ENCODE measurements at regions not wholly inside any gene's neighbourhood (a gene's known extent, or its start where the extent isn't known, plus 50 kb on each side); places are given as distances from the start of the nearest gene placed in this dataset.

- Histone ChIP-seq H3K27me3 (no peaks in the 10 kb centered on the region), H3K9me3 (no peaks in the 10 kb centered on the region), H3K4me3 (no peak overlapping the region), H3K4me1 (peaks cover 0 to 10% (median 4%) of the 10 kb centered on the region in 4 donors), H3K36me3 (no peaks in the 10 kb centered on the region), H3K27ac (no peak overlapping the region)
- intact Hi-C loops (cut with DNase I; ENCODE audit: low total_unique reads), result no loop called here
- WGBS, 2 donors (ENCODE audit: low coverage in 1 of 2), result 39% methylated on average over 5 of the region's 5 CpGs; no CpG with 5 or more reads in 1 of the 2 donors
- in situ Hi-C loops (cut with MboI; ENCODE audit: low pct_ligation_motif_present in 1 of 4, low pct_unique_long_range_greater_than_20kb in 1 of 4, low sequenced_read_pairs in 3 of 4), result no loop called here
- peak; percentile 12 for DNase-seq
- TF ChIP-seq EP300 (IDR thresholded peaks at IDR 0.05; ENCODE audit: low read depth), result no peak
- no peak for TF ChIP-seq CTCF (IDR thresholded peaks at IDR 0.05)
- no peak for TF ChIP-seq POLR2A (IDR thresholded peaks at IDR 0.05)
- no peak for TF ChIP-seq POLR2AphosphoS5 (IDR thresholded peaks at IDR 0.05)
These were observed 510.5 kb upstream of the TBX3 start for GRCh38 chr12:115194448-115194847.

- TF ChIP-seq POLR2A (IDR thresholded peaks at IDR 0.05), result no peak
- TF ChIP-seq CTCF (IDR thresholded peaks at IDR 0.05), result no peak
- TF ChIP-seq POLR2AphosphoS5 (IDR thresholded peaks at IDR 0.05), result no peak
- TF ChIP-seq EP300 (IDR thresholded peaks at IDR 0.05; ENCODE audit: low read depth), result no peak
- H3K4me3 ChIP-seq, result no peak overlapping the region
- intact Hi-C loops (cut with DNase I; ENCODE audit: low total_unique reads), result no loop called here
- no peaks in the 10 kb centered on the region for H3K9me3 ChIP-seq
- DNase-seq, result no peak
- no peaks in the 10 kb centered on the region for H3K36me3 ChIP-seq
- H3K27me3 ChIP-seq, result no peaks in the 10 kb centered on the region
- in situ Hi-C loops (cut with MboI; ENCODE audit: low pct_ligation_motif_present in 1 of 4, low pct_unique_long_range_greater_than_20kb in 1 of 4, low sequenced_read_pairs in 3 of 4), result no loop called here
- H3K4me1 ChIP-seq, result peaks cover 0 to 10% (median 4%) of the 10 kb centered on the region in 4 donors
- H3K27ac ChIP-seq, result no peak overlapping the region
- WGBS, 2 donors (ENCODE audit: low coverage in 1 of 2), result 54 to 61% methylated on average over 2 of the region's 2 CpGs
These were observed 507.4 kb upstream of the TBX3 start for GRCh38 chr12:115191342-115191741.

- TF ChIP-seq CTCF (IDR thresholded peaks at IDR 0.05) (no peak), EP300 (IDR thresholded peaks at IDR 0.05; ENCODE audit: low read depth) (no peak), POLR2AphosphoS5 (IDR thresholded peaks at IDR 0.05) (no peak), POLR2A (IDR thresholded peaks at IDR 0.05) (no peak)
- intact Hi-C loops (cut with DNase I; ENCODE audit: low total_unique reads), result no loop called here
- no peaks in the 10 kb centered on the region for H3K36me3 ChIP-seq
- no peak overlapping the region for H3K4me3 ChIP-seq
- in situ Hi-C loops (cut with MboI; ENCODE audit: low pct_ligation_motif_present in 1 of 4, low pct_unique_long_range_greater_than_20kb in 1 of 4, low sequenced_read_pairs in 3 of 4), result no loop called here
- H3K4me1 ChIP-seq, result peaks cover 0 to 10% (median 3%) of the 10 kb centered on the region in 4 donors
- H3K27ac ChIP-seq, result no peak overlapping the region
- WGBS, 2 donors (ENCODE audit: low coverage in 1 of 2), result 73 to 78% methylated on average over 6 of the region's 6 CpGs
- H3K9me3 ChIP-seq, result no peaks in the 10 kb centered on the region
- no peaks in the 10 kb centered on the region for H3K27me3 ChIP-seq
- DNase-seq, result no peak
These were observed 506.2 kb upstream of the TBX3 start for GRCh38 chr12:115190010-115190770.

GRCh38 chr12:115185506-115185905, 501.5 kb upstream of the TBX3 start:
- no peaks in the 10 kb centered on the region for H3K36me3 ChIP-seq
- in situ Hi-C loops (cut with MboI; ENCODE audit: low pct_ligation_motif_present in 1 of 4, low pct_unique_long_range_greater_than_20kb in 1 of 4, low sequenced_read_pairs in 3 of 4), result no loop called here
- H3K4me1 ChIP-seq, result no peaks in the 10 kb centered on the region
- H3K9me3 ChIP-seq, result no peaks in the 10 kb centered on the region
- 29 to 100% methylated on average over 2 to 4 of the region's 4 CpGs for WGBS, 2 donors (ENCODE audit: low coverage in 1 of 2)
- TF ChIP-seq CTCF (IDR thresholded peaks at IDR 0.05) (no peak), POLR2A (IDR thresholded peaks at IDR 0.05) (no peak), EP300 (IDR thresholded peaks at IDR 0.05; ENCODE audit: low read depth) (no peak), POLR2AphosphoS5 (IDR thresholded peaks at IDR 0.05) (no peak)
- no peak overlapping the region for H3K4me3 ChIP-seq
- no peaks in the 10 kb centered on the region for H3K27me3 ChIP-seq
- no peak for DNase-seq
- no peak overlapping the region for H3K27ac ChIP-seq
- intact Hi-C loops (cut with DNase I; ENCODE audit: low total_unique reads), result no loop called here
